B cell (primary cell): ENCODE measurements at regions not wholly inside any gene's neighbourhood (a gene's known extent, or its start where the extent isn't known, plus 50 kb on each side); places are given as distances from the start of the nearest gene placed in this dataset.

ENCODE experiments used
- EZH2 ChIP-seq: IDR thresholded peaks from 2 replicates; pipeline ENCODE4 v1.6.1; 2012; ENCODE audit warnings: borderline replicate concordance, low read depth, mild to moderate bottlenecking, moderate library complexity, low read length; ENCODE audit not compliant: insufficient read depth, poor library complexity, severe bottlenecking
- TF ChIP-seq, protein P1 (sequence below): fragments of 200-600 bp; IDR thresholded peaks from one replicate; pipeline ENCODE4 v1.8.0; 2022; ENCODE audit warnings: antibody characterized with exemption, mild to moderate bottlenecking

DNA sequence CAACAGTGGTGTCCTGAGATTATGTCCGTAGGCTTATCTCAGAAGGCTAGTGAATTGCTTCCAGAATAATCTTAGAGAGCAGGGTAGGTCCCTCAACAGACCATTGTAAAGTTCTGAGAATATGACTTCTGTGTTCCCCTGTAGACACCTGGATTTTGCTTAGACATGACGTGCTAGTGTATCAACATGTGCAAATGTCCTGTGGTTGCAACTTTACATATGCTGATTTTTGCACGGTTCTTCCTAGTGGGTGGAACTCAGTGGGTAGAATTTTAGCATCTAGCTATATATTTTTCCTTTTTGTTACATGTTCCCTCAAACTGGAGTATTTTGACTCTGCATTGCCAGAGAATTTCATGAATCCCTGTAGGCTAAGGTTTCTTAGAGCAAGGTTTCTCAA is 459.2 kb downstream of the RNF144B start:
- TF ChIP-seq, protein P1, sequence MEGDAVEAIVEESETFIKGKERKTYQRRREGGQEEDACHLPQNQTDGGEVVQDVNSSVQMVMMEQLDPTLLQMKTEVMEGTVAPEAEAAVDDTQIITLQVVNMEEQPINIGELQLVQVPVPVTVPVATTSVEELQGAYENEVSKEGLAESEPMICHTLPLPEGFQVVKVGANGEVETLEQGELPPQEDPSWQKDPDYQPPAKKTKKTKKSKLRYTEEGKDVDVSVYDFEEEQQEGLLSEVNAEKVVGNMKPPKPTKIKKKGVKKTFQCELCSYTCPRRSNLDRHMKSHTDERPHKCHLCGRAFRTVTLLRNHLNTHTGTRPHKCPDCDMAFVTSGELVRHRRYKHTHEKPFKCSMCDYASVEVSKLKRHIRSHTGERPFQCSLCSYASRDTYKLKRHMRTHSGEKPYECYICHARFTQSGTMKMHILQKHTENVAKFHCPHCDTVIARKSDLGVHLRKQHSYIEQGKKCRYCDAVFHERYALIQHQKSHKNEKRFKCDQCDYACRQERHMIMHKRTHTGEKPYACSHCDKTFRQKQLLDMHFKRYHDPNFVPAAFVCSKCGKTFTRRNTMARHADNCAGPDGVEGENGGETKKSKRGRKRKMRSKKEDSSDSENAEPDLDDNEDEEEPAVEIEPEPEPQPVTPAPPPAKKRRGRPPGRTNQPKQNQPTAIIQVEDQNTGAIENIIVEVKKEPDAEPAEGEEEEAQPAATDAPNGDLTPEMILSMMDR = no peak
- no peak for TF ChIP-seq EZH2
